ENCODE measurements at regions not wholly inside any gene's neighbourhood (a gene's known extent, or its start where the extent isn't known, plus 50 kb on each side); places are given as distances from the start of the nearest gene placed in this dataset.
A peak's percentile ranks its signal among the peaks of the same experiment; 100 is the strongest.

GRCh38 chr14:84236290-84236689 lies 1293.7 kb upstream of the FLRT2 start:
- Mint-ChIP-seq H3K9me3 (no peaks in the 10 kb centered on the region), H3K36me3 (no peaks in the 10 kb centered on the region), H3K4me1 (peaks cover 6% of the 10 kb centered on the region), H3K4me3 (no peak overlapping the region), H3K27ac (peak overlapping the region; percentile 46; the same call in 1 of the 2 replicates), H3K27me3 (ENCODE audit: low read depth) (no peaks in the 10 kb centered on the region)
- TF ChIP-seq ZBTB43 (CRISPR knock-in tag; IDR thresholded peaks at IDR 0.05) (no peak), HMGXB4 (CRISPR knock-in tag; IDR thresholded peaks at IDR 0.05) (no peak), PRRX2 (CRISPR knock-in tag; IDR thresholded peaks at IDR 0.05) (no peak), ZNF671 (CRISPR knock-in tag; IDR thresholded peaks at IDR 0.05) (no peak), ZNF396 (CRISPR knock-in tag; IDR thresholded peaks at IDR 0.05; ENCODE audit: borderline replicate concordance) (no peak), ZNF281 (CRISPR knock-in tag; IDR thresholded peaks at IDR 0.05) (no peak), ZBTB21 (CRISPR knock-in tag; IDR thresholded peaks at IDR 0.05; ENCODE audit: borderline replicate concordance) (no peak), ZNF121 (CRISPR knock-in tag; IDR thresholded peaks at IDR 0.05) (no peak), FOXP4 (CRISPR knock-in tag; IDR thresholded peaks at IDR 0.05) (no peak), GRHL2 (CRISPR knock-in tag; IDR thresholded peaks at IDR 0.05; ENCODE audit: insufficient replicate concordance, severe bottlenecking) (no peak), SP1 (CRISPR knock-in tag; conservative IDR thresholded peaks at IDR 0.05) (no peak), ELF4 (CRISPR knock-in tag; IDR thresholded peaks at IDR 0.05; ENCODE audit: low read depth) (no peak), CREB1 (CRISPR knock-in tag; IDR thresholded peaks at IDR 0.05) (no peak), KAT7 (CRISPR knock-in tag; IDR thresholded peaks at IDR 0.05; ENCODE audit: borderline replicate concordance) (no peak), RORB (CRISPR knock-in tag; IDR thresholded peaks at IDR 0.05) (no peak), TCF7 (CRISPR knock-in tag; IDR thresholded peaks at IDR 0.05; ENCODE audit: low read depth) (no peak), CBFB (CRISPR knock-in tag; IDR thresholded peaks at IDR 0.05; ENCODE audit: low read depth) (no peak), ZNF317 (CRISPR knock-in tag; IDR thresholded peaks at IDR 0.05; ENCODE audit: borderline replicate concordance, low read depth) (no peak), ZMAT4 (CRISPR knock-in tag; IDR thresholded peaks at IDR 0.05) (no peak)
- ATAC-seq (no peak), DNase-seq (ENCODE audit: low spot score) (no peak)
- CTCF ChIA-PET, result no interaction called here
- POLR2A ChIA-PET, result no interaction called here

GRCh38 chr14:84237881-84238280 lies 1292.1 kb upstream of the FLRT2 start:
- H3K4me3 Mint-ChIP-seq, result no peak overlapping the region
- ChIA-PET CTCF (no interaction called here), POLR2A (no interaction called here)
- H3K4me1 Mint-ChIP-seq, result peaks cover 6% of the 10 kb centered on the region; the same call in 1 of the 2 replicates
- no peak for ATAC-seq
- H3K9me3 Mint-ChIP-seq, result peaks cover 12% of the 10 kb centered on the region
- H3K36me3 Mint-ChIP-seq, result peaks cover 6% of the 10 kb centered on the region
- DNase-seq (ENCODE audit: low spot score), result no peak
- H3K27ac Mint-ChIP-seq, result no peak overlapping the region
- no peaks in the 10 kb centered on the region for H3K27me3 Mint-ChIP-seq (ENCODE audit: low read depth)
- TF ChIP-seq ZNF281 (CRISPR knock-in tag; IDR thresholded peaks at IDR 0.05), result no peak
- TF ChIP-seq AFF4 (CRISPR knock-in tag; IDR thresholded peaks at IDR 0.05; ENCODE audit: borderline replicate concordance), result no peak
- TF ChIP-seq ZNF121 (CRISPR knock-in tag; IDR thresholded peaks at IDR 0.05), result no peak

All from WTC11 (cell line).